ENCODE measurements at regions not wholly inside any gene's neighbourhood (a gene's known extent, or its start where the extent isn't known, plus 50 kb on each side); places are given as distances from the start of the nearest gene placed in this dataset.

DNA sequence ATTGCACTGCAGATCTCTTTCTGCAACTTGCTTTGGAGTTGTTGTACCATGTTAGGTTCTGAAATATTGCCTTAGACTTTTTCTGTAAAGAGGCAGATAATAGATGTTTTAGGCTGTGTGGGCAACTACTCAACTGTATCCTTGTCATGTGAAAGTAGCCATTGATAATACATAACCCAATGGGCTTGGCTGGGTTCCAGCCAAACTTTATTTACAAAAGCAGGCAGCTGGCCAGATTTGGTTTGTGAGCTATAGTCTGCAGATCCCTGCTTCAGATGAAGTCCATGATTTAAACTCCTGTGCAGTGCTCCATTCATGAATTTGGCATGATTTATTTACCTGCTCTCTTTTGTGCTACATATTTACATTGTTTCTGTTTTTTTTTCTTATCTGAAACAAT is 300.4 kb downstream of the IRX2 start:
- DNase-seq (ENCODE audit: extremely low read depth, low read depth): no peak

DNA sequence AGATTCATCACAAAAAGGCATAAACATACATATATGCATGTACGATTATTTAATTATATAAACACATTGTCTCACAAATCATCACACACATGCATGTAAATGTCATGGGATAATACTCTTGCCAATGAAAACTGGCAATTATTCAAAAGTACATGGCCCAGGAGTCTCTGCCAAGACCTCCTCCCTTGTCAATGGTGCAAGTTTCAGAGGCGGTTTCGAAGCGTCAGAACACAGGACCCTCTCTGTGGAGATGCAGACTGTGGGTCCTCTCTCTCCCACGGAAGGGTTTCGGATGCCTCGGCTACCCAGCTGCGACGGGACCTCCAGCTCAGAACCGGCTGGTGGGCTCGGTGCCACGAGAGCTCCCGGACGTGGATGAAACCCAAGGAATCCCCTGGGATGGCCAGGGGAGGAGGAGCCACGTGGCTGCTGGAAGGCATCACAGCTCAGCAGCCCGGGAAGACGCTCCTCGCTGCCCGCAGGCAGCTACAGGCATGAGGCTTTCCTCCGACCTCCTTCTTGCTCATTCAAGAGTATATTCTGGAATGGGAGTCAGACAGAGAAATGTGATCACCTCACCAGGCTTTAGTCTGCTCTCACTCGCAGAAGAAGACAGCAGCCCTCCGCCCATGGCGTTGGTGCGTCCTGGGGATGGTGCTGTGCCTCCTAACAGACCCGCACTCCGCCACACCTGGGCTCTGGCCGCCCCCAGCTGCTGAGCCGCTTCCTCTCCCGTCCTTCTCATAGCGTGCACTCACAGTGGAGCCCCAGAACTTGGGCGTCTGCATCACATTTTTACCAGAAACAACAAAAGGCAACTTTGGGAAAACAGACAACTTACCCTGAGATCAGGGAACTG is 308.8 kb downstream of the IRX2 start:
- TF ChIP-seq, protein P1, sequence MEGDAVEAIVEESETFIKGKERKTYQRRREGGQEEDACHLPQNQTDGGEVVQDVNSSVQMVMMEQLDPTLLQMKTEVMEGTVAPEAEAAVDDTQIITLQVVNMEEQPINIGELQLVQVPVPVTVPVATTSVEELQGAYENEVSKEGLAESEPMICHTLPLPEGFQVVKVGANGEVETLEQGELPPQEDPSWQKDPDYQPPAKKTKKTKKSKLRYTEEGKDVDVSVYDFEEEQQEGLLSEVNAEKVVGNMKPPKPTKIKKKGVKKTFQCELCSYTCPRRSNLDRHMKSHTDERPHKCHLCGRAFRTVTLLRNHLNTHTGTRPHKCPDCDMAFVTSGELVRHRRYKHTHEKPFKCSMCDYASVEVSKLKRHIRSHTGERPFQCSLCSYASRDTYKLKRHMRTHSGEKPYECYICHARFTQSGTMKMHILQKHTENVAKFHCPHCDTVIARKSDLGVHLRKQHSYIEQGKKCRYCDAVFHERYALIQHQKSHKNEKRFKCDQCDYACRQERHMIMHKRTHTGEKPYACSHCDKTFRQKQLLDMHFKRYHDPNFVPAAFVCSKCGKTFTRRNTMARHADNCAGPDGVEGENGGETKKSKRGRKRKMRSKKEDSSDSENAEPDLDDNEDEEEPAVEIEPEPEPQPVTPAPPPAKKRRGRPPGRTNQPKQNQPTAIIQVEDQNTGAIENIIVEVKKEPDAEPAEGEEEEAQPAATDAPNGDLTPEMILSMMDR (IDR thresholded peaks at IDR 0.05; ENCODE audit: low read depth, low read length, missing control alignments): no peak
- no peak overlapping the region for H3K4me3 ChIP-seq (replicated peaks; ENCODE audit: low read depth, low read length)
- no peak for DNase-seq (ENCODE audit: extremely low read depth, low read depth)

More for the DNA sequence above, 300.4 kb downstream of the IRX2 start:
- TF ChIP-seq, protein P1 (IDR thresholded peaks at IDR 0.05; ENCODE audit: low read depth, low read length, missing control alignments): no peak
- H3K4me3 ChIP-seq (replicated peaks; ENCODE audit: low read depth, low read length): no peak overlapping the region

DNA sequence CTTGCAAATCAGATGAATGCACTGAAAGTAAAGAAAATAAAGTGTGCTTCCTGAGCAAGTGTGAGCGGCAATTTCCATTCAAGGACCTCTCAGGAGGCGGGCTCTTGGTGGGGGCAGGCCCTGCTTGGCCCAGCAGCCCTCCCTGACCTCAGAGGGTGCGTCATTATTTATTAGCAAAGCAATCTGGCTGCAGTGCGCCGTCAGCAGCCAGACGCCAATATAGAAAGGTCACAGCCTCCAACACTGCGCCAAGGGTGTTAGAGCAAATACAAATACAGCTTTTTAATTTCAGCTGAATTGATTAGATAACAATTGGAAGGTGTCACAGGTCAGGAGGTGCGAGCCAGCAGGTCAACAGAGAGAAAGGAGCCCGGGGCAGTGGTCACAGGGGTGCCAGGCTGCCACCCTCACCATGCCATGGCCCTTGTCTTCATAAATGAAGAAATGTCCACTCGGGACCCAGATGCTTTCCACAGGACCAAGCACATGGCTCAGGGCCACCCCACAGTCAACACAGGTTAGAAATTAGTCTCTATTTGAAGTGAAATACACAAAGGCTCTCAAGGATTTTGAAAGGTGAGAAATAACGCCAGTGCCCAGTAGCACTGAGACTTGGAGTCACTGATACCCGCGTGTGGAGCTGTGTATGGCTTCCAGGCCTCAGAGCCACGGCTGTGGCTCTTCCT is 309.8 kb downstream of the IRX2 start:
- no peak for DNase-seq (ENCODE audit: extremely low read depth, low read depth)
- no peak overlapping the region for H3K4me3 ChIP-seq (replicated peaks; ENCODE audit: low read depth, low read length)
- TF ChIP-seq, protein P1 (IDR thresholded peaks at IDR 0.05; ENCODE audit: low read depth, low read length, missing control alignments): no peak

DNA sequence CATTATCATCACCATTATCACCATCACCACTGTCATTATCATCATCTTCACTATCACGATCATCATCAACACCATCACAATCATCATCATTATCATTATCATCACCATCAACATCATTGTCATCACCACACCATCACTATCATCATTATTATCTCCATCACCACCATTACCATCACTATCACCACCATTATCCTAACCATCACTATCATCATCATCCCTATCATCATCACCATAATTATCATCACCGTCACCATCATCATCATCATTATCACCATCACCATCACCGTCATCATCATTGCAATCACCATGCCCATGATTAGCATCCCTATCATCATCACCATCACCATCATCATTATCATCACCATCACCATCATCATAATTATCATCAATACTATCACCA is 311.9 kb downstream of the IRX2 start:
- no peak for DNase-seq (ENCODE audit: extremely low read depth, low read depth)
- no peak overlapping the region for H3K4me3 ChIP-seq (replicated peaks; ENCODE audit: low read depth, low read length)
- TF ChIP-seq, protein P1 (IDR thresholded peaks at IDR 0.05; ENCODE audit: low read depth, low read length, missing control alignments): no peak

DNA sequence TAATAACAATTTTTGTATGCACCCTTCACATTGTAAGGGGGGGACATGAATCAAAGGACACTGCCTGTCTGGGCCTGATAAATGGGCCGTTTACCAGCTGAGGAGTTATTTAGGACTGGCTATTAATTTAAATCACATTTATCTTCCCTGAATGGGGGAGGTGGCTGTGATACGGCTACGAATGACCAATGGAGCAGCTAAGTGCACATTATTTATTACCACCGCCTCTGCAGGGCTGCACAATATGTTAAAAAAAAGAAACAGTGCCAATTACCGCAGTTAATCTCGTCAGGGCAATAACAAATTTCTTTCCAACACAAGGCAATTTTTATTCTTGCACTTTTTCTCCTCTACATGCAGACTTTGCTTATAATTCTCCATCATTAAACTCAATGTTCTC is 318.4 kb downstream of the IRX2 start:
- no peak for DNase-seq (ENCODE audit: extremely low read depth, low read depth)
- no peak overlapping the region for H3K4me3 ChIP-seq (replicated peaks; ENCODE audit: low read depth, low read length)
- TF ChIP-seq, protein P1 (IDR thresholded peaks at IDR 0.05; ENCODE audit: low read depth, low read length, missing control alignments): no peak

DNA sequence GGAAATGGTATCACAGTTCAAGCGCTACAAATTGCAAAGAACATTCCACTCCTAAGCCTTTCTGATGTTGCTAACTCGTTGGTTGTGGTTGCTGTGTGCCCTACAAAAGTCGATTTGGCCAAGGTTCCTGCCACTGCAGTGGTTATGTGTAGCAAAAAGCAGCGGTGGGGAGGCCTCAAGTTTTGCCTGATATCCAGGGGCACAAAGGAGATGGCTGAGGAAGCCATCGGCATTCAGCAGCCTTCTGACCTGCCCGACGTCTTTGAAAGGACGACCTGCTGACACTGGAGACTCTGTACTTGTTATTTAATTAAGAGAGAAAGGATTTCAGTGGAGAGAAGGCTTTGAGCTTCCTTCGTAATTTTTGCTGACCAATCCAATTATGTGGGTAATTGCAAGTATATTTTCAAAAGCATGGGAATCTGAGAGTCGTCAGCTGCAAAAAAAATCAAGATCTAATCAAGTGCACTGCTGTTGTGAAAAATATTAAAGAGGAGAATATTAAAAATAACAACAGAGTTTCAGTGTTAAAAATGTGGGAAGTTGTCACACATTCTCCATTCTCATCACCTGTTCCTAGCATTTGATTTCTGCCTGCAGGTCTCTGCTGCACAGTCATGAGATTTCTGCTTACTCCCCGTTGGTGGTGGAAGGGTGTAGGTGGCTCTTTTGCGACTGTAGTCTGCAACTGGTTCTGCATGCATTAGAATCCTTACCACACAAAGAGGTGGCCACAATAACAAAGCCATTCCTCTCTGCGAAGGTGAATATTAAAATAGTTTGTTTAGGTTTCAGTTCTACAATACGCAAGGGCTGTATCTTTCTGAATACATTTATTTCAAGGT is 319.2 kb downstream of the IRX2 start:
- TF ChIP-seq, protein P1 (IDR thresholded peaks at IDR 0.05; ENCODE audit: low read depth, low read length, missing control alignments): no peak
- no peak for DNase-seq (ENCODE audit: extremely low read depth, low read depth)
- no peak overlapping the region for H3K4me3 ChIP-seq (replicated peaks; ENCODE audit: low read depth, low read length)
